Activated CD4-positive, alpha-beta memory T cell treated with anti-CD3 and anti-CD28 coated beads, Interleukin-2, amount 10 ng/mL, durations not matched to agents 7 days and 5 days (primary cell): ENCODE measurements at regions not wholly inside any gene's neighbourhood (a gene's known extent, or its start where the extent isn't known, plus 50 kb on each side); places are given as distances from the start of the nearest gene placed in this dataset.

Experiments used
- CTCF ChIA-PET: fragments of 350-600 bp; sonication (Branson Sonifier 250); formaldehyde crosslinking; loops from one replicate; lab custom pipeline; 2021; ENCODE audit warnings: antibody characterized with exemption, inconsistent platforms; lab: Charles Lee
- POLR2A ChIA-PET: fragments of 350-600 bp; sonication (Branson Sonifier 250); formaldehyde crosslinking; loops from one replicate; lab custom pipeline; 2021; ENCODE audit warnings: antibody characterized with exemption; lab: Charles Lee
- DNase-seq: peaks from one replicate; pipeline ENCODE4 v3.0.0-alpha.2; 2020
- H3K27ac Mint-ChIP-seq: one replicate; pipeline ENCODE4 v1.8.0; 2021; ENCODE audit warnings: mild to moderate bottlenecking, mixed read lengths
- H3K27me3 Mint-ChIP-seq: one replicate; pipeline ENCODE4 v1.8.0; 2021; ENCODE audit warnings: mixed read lengths
- H3K36me3 Mint-ChIP-seq: one replicate; pipeline ENCODE4 v1.8.0; 2021; ENCODE audit warnings: low read depth, mixed read lengths
- H3K4me1 Mint-ChIP-seq: one replicate; pipeline ENCODE4 v1.8.0; 2021; ENCODE audit warnings: mixed read lengths
- H3K4me3 Mint-ChIP-seq: one replicate; pipeline ENCODE4 v1.8.0; 2021; ENCODE audit warnings: mild to moderate bottlenecking, mixed read lengths
- H3K9me3 Mint-ChIP-seq: one replicate; pipeline ENCODE4 v1.8.0; 2021; ENCODE audit warnings: mixed read lengths

GRCh38 chr14:60563113-60563512, 54.2 kb downstream of the SIX6 start:
- Mint-ChIP-seq H3K4me3 (no peak overlapping the region), H3K36me3 (no peaks in the 10 kb centered on the region), H3K27me3 (peaks cover 5% of the 10 kb centered on the region), H3K4me1 (no peaks in the 10 kb centered on the region), H3K27ac (no peak overlapping the region), H3K9me3 (no peaks in the 10 kb centered on the region)
- ChIA-PET POLR2A (no interaction called here), CTCF (interaction anchor here (0.7 kb wide), 1 partner anchor 72 kb away, joined by 3 read pairs; no protein-coding TSS in a partner anchor)
- DNase-seq: no peak

- ChIA-PET CTCF (interaction anchor here (0.7 to 1.4 kb wide), 2 partner anchors 74 to 215 kb away, joined by 3 read pairs; no protein-coding TSS in a partner anchor), POLR2A (no interaction called here)
- Mint-ChIP-seq H3K9me3 (no peaks in the 10 kb centered on the region), H3K36me3 (no peaks in the 10 kb centered on the region), H3K27ac (no peak overlapping the region), H3K27me3 (peaks cover 5% of the 10 kb centered on the region), H3K4me3 (no peak overlapping the region), H3K4me1 (no peaks in the 10 kb centered on the region)
- no peak for DNase-seq
Observed at GRCh38 chr14:60565211-60565610, 56.3 kb downstream of the SIX6 start.

- Mint-ChIP-seq H3K27ac (no peak overlapping the region), H3K36me3 (no peaks in the 10 kb centered on the region), H3K4me1 (no peaks in the 10 kb centered on the region), H3K4me3 (no peak overlapping the region), H3K27me3 (peaks cover 5% of the 10 kb centered on the region), H3K9me3 (no peaks in the 10 kb centered on the region)
- CTCF ChIA-PET: interaction anchor here (1.4 kb wide), 1 partner anchor 216 kb away, joined by 3 read pairs; no protein-coding TSS in a partner anchor
- DNase-seq: no peak
- POLR2A ChIA-PET: no interaction called here
Observed at GRCh38 chr14:60566101-60566500, 57.2 kb downstream of the SIX6 start.

- no peaks in the 10 kb centered on the region for H3K4me1 Mint-ChIP-seq
- ChIA-PET POLR2A (no interaction called here), CTCF (no interaction called here)
- no peak for DNase-seq
- H3K4me3 Mint-ChIP-seq: no peak overlapping the region
- no peaks in the 10 kb centered on the region for H3K9me3 Mint-ChIP-seq
- H3K27me3 Mint-ChIP-seq: peaks cover 28% of the 10 kb centered on the region
- H3K27ac Mint-ChIP-seq: no peak overlapping the region
- H3K36me3 Mint-ChIP-seq: no peaks in the 10 kb centered on the region
Observed at GRCh38 chr14:60573943-60574495, 65.1 kb downstream of the SIX6 start.

GRCh38 chr14:60575008-60575407, 66.1 kb downstream of the SIX6 start:
- Mint-ChIP-seq H3K4me3 (no peak overlapping the region), H3K27ac (no peak overlapping the region), H3K9me3 (no peaks in the 10 kb centered on the region), H3K27me3 (peaks cover 30% of the 10 kb centered on the region), H3K4me1 (no peaks in the 10 kb centered on the region), H3K36me3 (no peaks in the 10 kb centered on the region)
- POLR2A ChIA-PET: no interaction called here
- CTCF ChIA-PET: no interaction called here
- DNase-seq: no peak

- Mint-ChIP-seq H3K36me3 (no peaks in the 10 kb centered on the region), H3K27ac (no peak overlapping the region), H3K4me3 (no peak overlapping the region), H3K27me3 (peaks cover 16% of the 10 kb centered on the region), H3K9me3 (no peaks in the 10 kb centered on the region), H3K4me1 (no peaks in the 10 kb centered on the region)
- ChIA-PET CTCF (no interaction called here), POLR2A (no interaction called here)
- no peak for DNase-seq
Observed at GRCh38 chr14:60585676-60586075, 63.6 kb downstream of the SIX1 start.

GRCh38 chr14:60589442-60589841, 59.8 kb downstream of the SIX1 start:
- no peak overlapping the region for H3K27ac Mint-ChIP-seq
- peaks cover 21% of the 10 kb centered on the region for H3K27me3 Mint-ChIP-seq
- no peak for DNase-seq
- no peaks in the 10 kb centered on the region for H3K9me3 Mint-ChIP-seq
- no peaks in the 10 kb centered on the region for H3K4me1 Mint-ChIP-seq
- ChIA-PET POLR2A (no interaction called here), CTCF (no interaction called here)
- H3K4me3 Mint-ChIP-seq: no peak overlapping the region
- no peaks in the 10 kb centered on the region for H3K36me3 Mint-ChIP-seq

GRCh38 chr14:60590991-60591414, 58.3 kb downstream of the SIX1 start:
- no peaks in the 10 kb centered on the region for H3K4me1 Mint-ChIP-seq
- DNase-seq: no peak
- H3K27ac Mint-ChIP-seq: no peak overlapping the region
- POLR2A ChIA-PET: no interaction called here
- no peak overlapping the region for H3K4me3 Mint-ChIP-seq
- peaks cover 17% of the 10 kb centered on the region for H3K27me3 Mint-ChIP-seq
- no peaks in the 10 kb centered on the region for H3K9me3 Mint-ChIP-seq
- H3K36me3 Mint-ChIP-seq: no peaks in the 10 kb centered on the region
- CTCF ChIA-PET: no interaction called here
